K562 (cell line): ENCODE measurements at regions not wholly inside any gene's neighbourhood (a gene's known extent, or its start where the extent isn't known, plus 50 kb on each side); places are given as distances from the start of the nearest gene placed in this dataset.

ENCODE experiments used
- ATAC-seq: fragments of 200-7000 bp; cut with Tn5 transposase; 3 replicates; pipeline ENCODE4 v1.9.1; 2020; ENCODE audit warnings: moderate library complexity
- BruUV-seq: library from RNA; stranded (reverse); fragments of 400-500 nt; replicated peaks from 2 replicates; lab custom pipeline; 2021; lab: Mats Ljungman, UMichigan
- CTCF ChIA-PET: fragments of 300-600 bp; formaldehyde crosslinking; extraction: SDS; loops from one replicate; lab custom pipeline; 2021; ENCODE audit warnings: low intra/inter-chr PET ratio; lab: Yijun Ruan, JAX
- POLR2A ChIA-PET: fragments of 300-600, 350-650 bp; sonication (Branson Sonifier 250); formaldehyde crosslinking; extraction: SDS; loops from one replicate; lab custom pipeline; 2021; ENCODE audit warnings: antibody characterized with exemption, inconsistent platforms; lab: Yijun Ruan, JAX
- DNase-seq, 4 experiments: peaks; one replicate each; pipeline versions ENCODE4 v3.0.0 to v3.0.0-alpha.2; 2011 to 2018; ENCODE audit warnings: low spot score in 3 of 4, mixed read lengths in 3 of 4; ENCODE audit errors: extremely low read depth in 1 of 4
- FAIRE-seq: peaks from 2 replicates; lab custom pipeline; 2011; peaks lifted over from hg19 to GRCh38; lab: Jason Lieb, UNC
- H2AFZ ChIP-seq: 2 replicates; pipeline ENCODE4 v1.6.0; 2011; ENCODE audit warnings: low read depth, low read length, control low read depth, inconsistent platforms
- H3K27ac ChIP-seq: fragments of 200-600 bp; 3 replicates; pipeline ENCODE4 v1.8.0; 2011; ENCODE audit warnings: low read depth, mild to moderate bottlenecking, control low read depth, inconsistent platforms, low read length, moderate library complexity, mixed read lengths; ENCODE audit errors: extremely low read depth
- H3K27me3 ChIP-seq, 2 experiments: fragments of 300-600 bp in 1 of 2; 2 replicates in 1 of 2; 3 replicates in 1 of 2; pipeline versions ENCODE4 v1.6.0 to v1.8.0; 2011; ENCODE audit warnings: inconsistent platforms in 2 of 2, low read length in 2 of 2, mild to moderate bottlenecking in 1 of 2, mixed read lengths in 1 of 2, moderate library complexity in 1 of 2; ENCODE audit not compliant: control insufficient read depth in 2 of 2, insufficient read depth in 2 of 2
- H3K36me3 ChIP-seq: fragments of 300-600 bp; 3 replicates; pipeline ENCODE4 v1.8.0; 2011; ENCODE audit warnings: mild to moderate bottlenecking, low read length, inconsistent platforms; ENCODE audit not compliant: control insufficient read depth, insufficient read depth
- H3K4me1 ChIP-seq, 2 experiments: fragments of 200-600 bp in 1 of 2; replicated peaks in 1 of 2; 2 replicates in 1 of 2; 3 replicates in 1 of 2; pipeline versions ENCODE4 v1.5.1 to v1.8.0; 2011; ENCODE audit warnings: inconsistent platforms in 2 of 2, low read length in 2 of 2, mild to moderate bottlenecking in 1 of 2, mixed read lengths in 1 of 2, moderate library complexity in 1 of 2; ENCODE audit not compliant: control insufficient read depth in 2 of 2, insufficient read depth in 2 of 2
- H3K4me2 ChIP-seq: 2 replicates; pipeline ENCODE4 v1.6.1; 2011; ENCODE audit warnings: low read length, control low read depth, inconsistent platforms, mixed read lengths; ENCODE audit not compliant: insufficient read depth
- H3K4me3 ChIP-seq: fragments of 200-600 bp; sonication (generic), shearing (Covaris generic); 2 replicates; pipeline ENCODE4 v1.5.1; 2016; ENCODE audit warnings: control low read depth, inconsistent platforms
- H3K79me2 ChIP-seq: fragments of 200-600 bp; 3 replicates; pipeline ENCODE4 v1.8.0; 2011; ENCODE audit warnings: low read length, inconsistent platforms; ENCODE audit not compliant: control insufficient read depth, insufficient read depth
- H3K9ac ChIP-seq, 2 experiments: 2 replicates each; pipeline versions ENCODE4 v1.6.0 to v1.6.1; 2011; ENCODE audit warnings: low read depth in 2 of 2, low read length in 2 of 2, control low read depth in 1 of 2, inconsistent platforms in 1 of 2, mild to moderate bottlenecking in 1 of 2, mixed read lengths in 1 of 2; ENCODE audit not compliant: insufficient read depth in 1 of 2
- H3K9me1 ChIP-seq: one replicate; pipeline ENCODE4 v1.6.0; 2011; ENCODE audit warnings: inconsistent platforms, mild to moderate bottlenecking, low read length, moderate library complexity; ENCODE audit not compliant: control insufficient read depth, insufficient read depth
- H3K9me3 ChIP-seq: replicated peaks from 2 replicates; pipeline ENCODE4 v1.5.1; 2011; ENCODE audit warnings: low read depth, low read length, inconsistent platforms; ENCODE audit not compliant: control insufficient read depth, insufficient read depth
- H4K20me1 ChIP-seq: replicated peaks from 2 replicates; pipeline ENCODE4 v1.6.1; 2011; ENCODE audit warnings: low read length, inconsistent platforms, mixed read lengths; ENCODE audit not compliant: control insufficient read depth, insufficient read depth
- BCOR ChIP-seq: fragments of 450-650 bp; IDR thresholded peaks from 2 replicates; pipeline ENCODE4 v1.6.1; 2016
- CBX5 ChIP-seq: IDR thresholded peaks from 2 replicates; pipeline ENCODE4 v1.6.1; 2014; ENCODE audit warnings: low read depth, borderline replicate concordance
- CHD4 ChIP-seq: fragments of 200-600 bp; sonication (generic); IDR thresholded peaks from 3 replicates; pipeline ENCODE4 v1.6.1; 2012; ENCODE audit warnings: low read depth, mild to moderate bottlenecking, mixed read lengths, low read length, inconsistent platforms; ENCODE audit not compliant: insufficient read depth, insufficient replicate concordance, poor library complexity, severe bottlenecking
- DIDO1 ChIP-seq: fragments of 450-650 bp; IDR thresholded peaks from 2 replicates; pipeline ENCODE4 v1.6.1; 2016; ENCODE audit warnings: low read depth, missing biosample characterization, missing genetic modification characterization
- GTF2B ChIP-seq: IDR thresholded peaks from 2 replicates; pipeline ENCODE4 v1.6.1; 2011; ENCODE audit not compliant: insufficient read length; ENCODE audit errors: extremely low read depth
- HDAC3 ChIP-seq: fragments of 450-650 bp; IDR thresholded peaks from 2 replicates; pipeline ENCODE4 v1.6.1; 2018; ENCODE audit warnings: borderline replicate concordance, mild to moderate bottlenecking, moderate library complexity; ENCODE audit not compliant: partially characterized antibody
- HMGN3 ChIP-seq: IDR thresholded peaks from 2 replicates; pipeline ENCODE4 v1.6.1; 2011; ENCODE audit warnings: borderline replicate concordance, low read depth, mild to moderate bottlenecking, mixed read lengths, low read length; ENCODE audit not compliant: insufficient read length; ENCODE audit errors: extremely low read depth
- KDM4B ChIP-seq, 2 experiments: fragments of 450-650 bp in 1 of 2; sonication (generic) in 1 of 2; IDR thresholded peaks; 2 replicates each; pipeline ENCODE4 v1.6.1; 2016 to 2017; ENCODE audit warnings: borderline replicate concordance in 2 of 2, antibody characterized with exemption in 1 of 2, low read depth in 1 of 2, mild to moderate bottlenecking in 1 of 2
- MAFK ChIP-seq: IDR thresholded peaks from 2 replicates; pipeline ENCODE4 v1.6.1; 2011; ENCODE audit warnings: low read length, improper control_type of control experiment
- MBD1 ChIP-seq: fragments of 250-450 bp; sonication (Bioruptor Pico); IDR thresholded peaks from 2 replicates; pipeline ENCODE4 v1.8.0; 2022; ENCODE audit warnings: inconsistent platforms
- MNT ChIP-seq, 2 experiments: fragments of 450-650 bp; conservative IDR thresholded peaks; 2 replicates each; pipeline ENCODE4 v1.6.1; 2017; ENCODE audit warnings: mild to moderate bottlenecking in 2 of 2, moderate library complexity in 2 of 2
- MYBL2 ChIP-seq, 2 experiments: fragments of 450-650 bp in 1 of 2; sonication (generic) in 1 of 2; formaldehyde crosslinking in 1 of 2; IDR thresholded peaks; 2 replicates each; pipeline versions ENCODE4 v1.6.1 to v1.8.1; 2017 to 2022; ENCODE audit warnings: borderline replicate concordance in 1 of 2, inconsistent platforms in 1 of 2, low read depth in 1 of 2, mild to moderate bottlenecking in 1 of 2, missing genetic modification reagents in 1 of 2, moderate library complexity in 1 of 2
- NUFIP1 ChIP-seq: fragments of 450-650 bp; IDR thresholded peaks from 2 replicates; pipeline ENCODE4 v1.6.1; 2018; ENCODE audit not compliant: partially characterized antibody
- PCBP1 ChIP-seq: fragments of 200-400 bp; formaldehyde crosslinking; IDR thresholded peaks from 2 replicates; pipeline ENCODE4 v1.6.1; 2018; ENCODE audit warnings: mild to moderate bottlenecking, low read depth, low read length; ENCODE audit not compliant: poor library complexity, severe bottlenecking
- PHF21A ChIP-seq: fragments of 450-650 bp; IDR thresholded peaks from 2 replicates; pipeline ENCODE4 v1.6.1; 2017; ENCODE audit warnings: low read depth, borderline replicate concordance
- POLR2H ChIP-seq: IDR thresholded peaks from 2 replicates; pipeline ENCODE4 v1.6.1; 2016; ENCODE audit warnings: missing genetic modification characterization, low read depth, mild to moderate bottlenecking, control low read depth, missing compliant biosample characterization, moderate library complexity
- ZNF384 ChIP-seq: IDR thresholded peaks from 2 replicates; pipeline ENCODE4 v1.6.1; 2012; ENCODE audit warnings: low read depth, low read length, improper control_type of control experiment
- WGBS: fragments of 100-300 bp; shearing (Covaris generic); methylation state at CpG from one replicate; pipeline ENCODE4 v1.1.6; 2016; ENCODE audit warnings: low coverage, mixed read lengths; ENCODE audit not compliant: insufficient coverage; ENCODE audit errors: missing lambda C conversion rate; 5-methylcytosine and 5-hydroxymethylcytosine counted together
- in situ Hi-C: fragments of 300-500 bp; cut with MboI; formaldehyde crosslinking; loops from 4 replicates; pipeline ENCODE4 v1.15.0; 2018; ENCODE audit warnings: inconsistent platforms, mixed read lengths
- intact Hi-C: fragments of 100-400 bp; cut with micrococcal nuclease; formaldehyde crosslinking; loops from 2 replicates; pipeline ENCODE4 v1.14.2; 2022

GRCh38 chr5:125503946-125504345 is 757.5 kb upstream of the ZNF608 start:
- intact Hi-C loops (no loop called here), in situ Hi-C loops (no loop called here)
- Histone ChIP-seq H3K4me3 (no peak overlapping the region), H3K4me1 (no peaks in the 10 kb centered on the region), H3K4me2 (no peak overlapping the region), H3K9me1 (no peaks in the 10 kb centered on the region), H3K36me3 (no peaks in the 10 kb centered on the region), H3K79me2 (no peaks in the 10 kb centered on the region), H2AFZ (no peak overlapping the region), H3K27ac (no peak overlapping the region), H4K20me1 (no peaks in the 10 kb centered on the region), H3K9ac (no peak overlapping the region), H3K9me3 (no peaks in the 10 kb centered on the region), H3K27me3 (no peaks in the 10 kb centered on the region)
- BruUV-seq: no TSS peak
- TF ChIP-seq BCOR (no peak), ZNF384 (no peak), KDM4B (IDR thresholded peaks at IDR 0.05; ENCODE audit: borderline replicate concordance in 2 of 2, low read depth in 1 of 2) (no peak), MNT (conservative IDR thresholded peaks at IDR 0.05) (no peak), MAFK (no peak), POLR2H (tag) (no peak), HDAC3 (no peak), MYBL2 (IDR thresholded peaks at IDR 0.05; ENCODE audit: low read depth) (no peak), MYBL2 (CRISPR knock-in tag; IDR thresholded peaks at IDR 0.05; ENCODE audit: borderline replicate concordance) (no peak), MBD1 (no peak), DIDO1 (tag) (no peak), CHD4 (no peak), HMGN3 (no peak), PCBP1 (no peak), NUFIP1 (no peak), GTF2B (no peak), PHF21A (no peak), CBX5 (no peak)
- FAIRE-seq (no peak), DNase-seq (no peak), ATAC-seq (no peak)
- POLR2A ChIA-PET: no interaction called here
- WGBS: 0% methylated on average over 5 of the region's 5 CpGs
- CTCF ChIA-PET: no interaction called here
